Stimulated activated CD8-positive, alpha-beta memory T cell treated with anti-CD3 and anti-CD28 coated beads, Interleukin-7, amount 100 ng/mL, for 1 hour (primary cell): ENCODE measurements at regions not wholly inside any gene's neighbourhood (a gene's known extent, or its start where the extent isn't known, plus 50 kb on each side); places are given as distances from the start of the nearest gene placed in this dataset.

Experiments
- DNase-seq, 2 donors: peaks; one replicate each; pipeline ENCODE4 v3.0.0-alpha.2; 2020; ENCODE audit warnings: low read depth in 2 of 2

GRCh38 chr6:108734271-108734922 lies 113.8 kb upstream of the ARMC2 start:
- no peak for DNase-seq

GRCh38 chr6:108735310-108736001 lies 112.8 kb upstream of the ARMC2 start:
- no peak for DNase-seq

DNA sequence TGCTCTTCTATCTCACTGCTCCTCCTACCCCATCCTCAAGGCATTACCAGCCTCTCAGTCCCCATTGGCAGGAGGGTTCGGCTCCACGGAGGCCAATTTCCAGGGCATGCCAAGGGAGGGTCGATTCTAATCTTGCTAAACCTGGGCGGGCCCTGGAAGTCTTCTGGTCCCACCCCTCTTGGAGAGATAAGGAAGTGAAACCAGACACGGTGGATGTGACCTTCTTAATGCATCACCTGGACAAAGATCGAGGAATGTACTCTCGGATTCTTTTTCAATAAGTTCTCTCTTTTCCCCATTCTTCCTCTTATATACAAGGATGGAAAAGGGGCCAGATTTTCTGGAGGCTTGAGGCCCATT lies 112.2 kb upstream of the ARMC2 start:
- no peak for DNase-seq

- DNase-seq = no peak
Measured at GRCh38 chr6:108736832-108737231, 111.4 kb upstream of the ARMC2 start.

GRCh38 chr6:108737594-108738546 lies 110.4 kb upstream of the ARMC2 start:
- no peak for DNase-seq

- DNase-seq = no peak
Measured at GRCh38 chr6:108738684-108739416, 109.4 kb upstream of the ARMC2 start.

DNA sequence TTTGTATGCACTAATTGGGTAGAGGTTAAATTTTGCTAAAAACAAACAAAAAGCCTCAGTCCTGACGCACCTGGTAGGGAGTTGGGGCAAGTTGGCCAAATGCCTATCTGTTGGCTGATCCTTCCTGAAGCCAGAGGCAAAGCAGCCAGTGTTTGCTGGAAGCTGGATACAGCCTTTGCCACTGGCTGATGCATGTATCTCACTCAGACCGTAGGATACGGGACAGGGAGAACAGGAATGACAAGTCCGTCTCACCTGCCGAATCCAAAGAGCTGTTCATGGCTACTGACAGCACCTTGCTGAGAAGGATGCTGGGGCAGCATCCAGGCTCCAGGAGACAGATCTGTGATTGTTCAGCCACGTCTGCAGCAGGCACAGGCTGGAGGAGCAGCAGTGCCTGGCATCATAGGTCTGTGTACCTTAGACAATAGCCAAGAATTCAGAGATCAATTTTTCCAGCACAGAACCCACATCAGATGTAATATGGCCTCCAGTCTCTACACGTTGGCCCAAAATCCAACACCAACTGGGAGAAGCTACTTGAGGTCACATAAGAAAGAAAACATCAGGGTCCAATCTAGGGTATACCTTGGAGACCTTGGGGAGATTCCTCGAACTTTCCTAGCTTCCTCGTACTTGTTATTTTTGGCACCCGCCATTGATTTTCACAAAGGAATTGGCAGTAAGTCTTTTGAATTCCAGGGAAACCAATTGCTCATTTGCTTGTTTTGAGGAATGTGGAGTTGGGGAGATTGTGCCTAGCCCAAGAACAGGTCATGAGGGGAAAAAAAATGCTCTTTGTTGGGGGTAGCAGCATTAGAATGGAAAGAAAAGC lies 108.5 kb upstream of the ARMC2 start:
- DNase-seq = no peak

- no peak for DNase-seq
Measured at GRCh38 chr6:108741331-108741989, 106.8 kb upstream of the ARMC2 start.

DNA sequence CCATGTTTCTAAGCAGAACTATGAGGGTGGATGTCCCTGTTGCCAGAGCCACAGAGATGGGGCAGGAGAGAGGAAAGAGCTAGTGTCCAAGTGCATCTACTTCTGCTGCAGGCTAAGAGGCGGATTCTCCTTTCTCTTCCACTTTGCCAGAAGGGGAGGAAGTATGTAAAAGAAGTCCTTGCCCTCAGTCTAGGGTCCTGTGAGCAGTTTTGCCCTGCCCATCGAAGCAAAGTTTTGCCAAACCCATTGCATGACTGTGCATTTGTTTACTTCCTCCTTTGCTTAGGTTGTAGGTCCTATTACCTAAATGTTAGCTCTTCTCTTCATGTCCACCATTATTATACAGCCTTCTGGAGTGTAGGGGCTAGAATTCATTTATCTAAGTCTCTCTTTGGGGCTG lies 106.2 kb upstream of the ARMC2 start:
- no peak for DNase-seq

DNA sequence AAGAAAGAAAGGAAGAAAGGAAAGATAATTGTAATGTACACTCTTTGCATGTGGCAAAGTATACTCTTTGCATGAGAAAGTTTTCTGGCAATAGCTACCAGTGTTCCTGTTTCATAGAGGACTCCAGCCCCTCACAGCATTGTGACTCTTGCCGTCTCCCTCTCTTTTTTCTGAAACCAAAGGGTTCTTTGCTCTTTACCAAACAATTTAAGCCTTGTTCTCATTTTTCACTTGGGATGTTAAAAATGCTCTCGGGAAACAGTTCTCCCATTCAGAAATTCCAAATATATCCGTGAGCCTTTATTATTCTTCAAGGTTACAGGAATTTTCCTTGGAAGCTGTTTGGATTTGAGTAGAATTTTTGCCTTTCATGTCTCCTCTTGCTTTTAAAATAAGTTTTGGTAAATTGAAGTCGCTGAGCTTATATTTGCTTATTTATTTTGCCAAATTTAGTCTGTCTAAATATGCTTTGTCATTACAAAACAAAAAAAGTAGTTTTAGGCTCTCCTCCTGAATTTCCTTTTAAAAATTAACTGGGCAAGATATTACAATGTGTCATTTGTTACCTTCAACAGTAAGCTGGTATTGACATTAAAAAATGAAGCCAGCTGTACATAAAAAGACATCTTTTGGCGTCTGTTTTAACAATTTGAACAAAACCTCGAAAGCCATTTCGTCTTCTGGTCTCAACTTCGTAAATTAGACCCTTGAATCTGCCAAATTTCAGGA lies 103.8 kb upstream of the ARMC2 start:
- DNase-seq = no peak

- DNase-seq = no peak
Measured at GRCh38 chr6:108744996-108745395, 103.2 kb upstream of the ARMC2 start.

GRCh38 chr6:108745664-108746336 lies 102.4 kb upstream of the ARMC2 start:
- no peak for DNase-seq

GRCh38 chr6:108746366-108746765 lies 101.9 kb upstream of the ARMC2 start:
- DNase-seq = no peak

DNA sequence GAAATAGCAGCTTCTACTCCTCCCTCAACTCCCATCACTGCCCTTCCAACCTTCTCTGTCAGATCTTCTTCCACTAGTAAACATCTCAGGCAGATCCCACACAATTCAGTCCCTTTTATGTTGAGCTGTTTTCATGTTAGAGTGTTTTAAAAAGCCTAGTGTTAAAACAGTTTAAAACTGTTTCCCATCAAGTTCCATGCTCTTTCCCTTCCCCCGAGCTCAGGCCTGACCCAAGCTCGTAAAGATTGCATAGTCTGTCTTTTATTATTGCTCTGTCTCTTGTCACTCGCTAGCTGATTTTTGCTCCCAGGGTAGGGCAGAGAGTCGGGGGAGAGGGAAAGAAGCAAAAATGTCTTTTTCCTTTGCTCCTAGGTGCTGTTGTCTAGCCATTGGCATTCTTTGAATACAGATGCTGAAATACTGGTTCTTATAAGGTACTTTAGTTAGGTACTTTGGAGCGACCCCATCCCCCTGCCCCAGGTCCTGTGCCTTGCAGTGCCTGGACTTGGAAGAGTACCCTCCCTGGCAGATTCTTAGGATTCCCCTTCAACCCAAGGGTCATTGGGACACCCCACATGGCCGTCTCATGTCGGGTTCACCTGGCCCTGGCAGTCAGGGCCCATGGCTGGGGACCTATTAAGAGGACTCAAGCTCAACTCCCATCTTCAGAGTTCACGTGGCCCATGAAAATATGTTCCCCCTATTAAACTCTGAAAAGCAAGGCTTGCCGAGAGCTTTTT lies 101.2 kb upstream of the ARMC2 start:
- no peak for DNase-seq

GRCh38 chr6:108748055-108748454 lies 100.2 kb upstream of the ARMC2 start:
- no peak for DNase-seq

DNA sequence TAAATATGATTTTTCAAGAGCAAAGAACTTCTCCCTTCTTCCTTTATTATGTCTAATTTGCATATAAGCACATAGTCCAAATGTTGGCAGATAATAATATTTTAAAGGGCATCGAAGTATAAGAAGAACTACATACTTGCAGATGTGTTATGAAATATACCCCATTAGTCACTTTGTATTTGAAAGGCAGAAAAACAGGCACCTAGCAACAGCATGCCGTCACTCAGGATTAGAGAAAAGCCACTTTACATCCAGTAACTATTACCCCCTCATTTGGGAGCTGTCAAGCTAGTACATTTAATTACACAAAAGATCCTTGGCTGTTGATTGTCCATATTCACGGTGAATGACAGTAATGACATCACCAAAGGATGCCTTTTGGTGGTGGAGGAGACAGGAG lies 99.3 kb upstream of the ARMC2 start:
- no peak for DNase-seq

DNA sequence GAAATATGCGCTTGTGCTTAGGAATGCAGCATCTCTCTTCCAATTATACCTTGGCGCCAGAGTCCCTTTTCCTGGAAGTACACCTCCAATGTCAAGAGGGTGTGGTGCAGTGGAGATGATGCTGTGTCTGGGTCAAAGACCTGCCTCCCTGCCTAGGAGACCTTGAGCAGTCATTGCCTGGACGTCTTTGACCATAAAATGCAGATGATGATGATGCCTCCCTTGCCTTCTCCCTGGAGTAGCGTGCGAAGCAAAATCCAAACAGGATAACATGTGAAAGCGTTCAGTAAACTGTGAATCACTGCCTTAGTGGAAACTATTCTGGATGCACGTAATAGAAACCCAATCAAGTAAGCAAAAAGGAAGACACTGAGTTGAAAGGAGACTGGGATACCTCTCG lies 97.4 kb upstream of the ARMC2 start:
- no peak for DNase-seq

DNA sequence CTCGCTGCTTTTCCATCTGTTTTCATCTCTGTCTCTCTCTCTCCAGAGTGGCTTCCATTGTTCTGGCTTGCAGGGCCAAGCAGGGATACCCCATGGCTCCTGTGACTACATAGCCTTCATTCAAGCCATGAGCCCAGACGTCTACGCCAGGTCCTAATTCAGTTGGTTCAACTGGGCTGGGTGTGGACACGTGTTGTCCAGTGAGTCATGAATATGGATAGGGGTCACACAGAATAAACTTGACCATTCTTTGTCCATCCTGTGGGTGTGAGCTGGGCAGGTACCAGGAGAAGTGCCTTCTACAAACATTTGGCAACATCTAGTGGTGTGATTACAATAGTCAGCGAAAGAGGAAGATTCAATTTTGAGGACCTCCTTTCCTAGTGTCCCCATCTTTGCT lies 96.9 kb upstream of the ARMC2 start:
- DNase-seq = no peak
